ENCODE measurements at regions not wholly inside any gene's neighbourhood (a gene's known extent, or its start where the extent isn't known, plus 50 kb on each side); places are given as distances from the start of the nearest gene placed in this dataset.

DNA sequence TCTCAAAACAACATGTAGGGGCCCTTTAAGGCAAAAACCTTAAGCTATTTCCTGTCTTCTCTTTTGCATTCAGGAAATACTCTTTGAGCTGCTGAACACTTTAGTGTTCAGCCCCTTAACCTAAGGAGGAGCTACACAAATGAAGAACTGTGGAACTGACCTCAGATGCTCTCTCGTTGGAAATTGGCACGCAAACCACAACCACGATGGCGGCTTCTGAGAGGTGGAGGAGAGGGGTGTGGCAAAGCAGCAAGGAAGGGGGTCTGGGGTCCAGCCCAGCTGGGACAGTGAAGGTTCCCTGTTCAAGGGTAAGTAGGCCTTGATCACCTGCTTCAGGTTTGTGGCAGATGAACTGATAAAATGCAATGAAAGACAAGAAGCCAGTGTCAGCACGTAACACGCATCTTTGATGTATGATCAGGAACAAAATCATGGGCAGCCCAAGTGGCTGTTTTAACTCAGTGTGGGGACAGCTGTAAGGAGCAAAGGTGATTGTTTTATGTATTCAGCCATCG lies 291.6 kb upstream of the TNRC6C start:
- Mint-ChIP-seq H3K9me3 (peaks cover 0 to 9% (median 3%) of the 10 kb centered on the region in 7 donors), H3K36me3 (peaks cover 22% of the 10 kb centered on the region), H3K4me1 (peaks cover 25 to 65% (median 41%) of the 10 kb centered on the region in 4 donors), H3K27ac (peak overlapping the region; percentile 96 to 98 (median 97)), H3K4me3 (peak overlapping the region; percentile 85 to 96 (median 94)), H3K27me3 (no peaks in the 10 kb centered on the region)
- peak overlapping the region; percentile 83 for H3K27ac ChIP-seq (ENCODE audit: insufficient read depth, low read length, poor library complexity, severe bottlenecking)
- no peaks in the 10 kb centered on the region for H3K36me3 ChIP-seq (ENCODE audit: control insufficient read depth, insufficient read depth, low read length)
- no peaks in the 10 kb centered on the region for H3K9me3 ChIP-seq (ENCODE audit: control insufficient read depth in 2 of 2, low read length in 2 of 2)
- DNase-seq: peak; percentile 57 to 91 (median 82)
- H3K27me3 ChIP-seq (ENCODE audit: control insufficient read depth, insufficient read depth, low read length): no peaks in the 10 kb centered on the region
- H3K4me1 ChIP-seq (ENCODE audit: control insufficient read depth, insufficient read depth, low read length, poor library complexity, severe bottlenecking): peaks cover 23% of the 10 kb centered on the region
- peak; percentile 90 to 92 for ATAC-seq (ENCODE audit: low read depth in 2 of 2)
- H3K4me3 ChIP-seq (ENCODE audit: low read depth, low read length): peak overlapping the region; percentile 87

DNA sequence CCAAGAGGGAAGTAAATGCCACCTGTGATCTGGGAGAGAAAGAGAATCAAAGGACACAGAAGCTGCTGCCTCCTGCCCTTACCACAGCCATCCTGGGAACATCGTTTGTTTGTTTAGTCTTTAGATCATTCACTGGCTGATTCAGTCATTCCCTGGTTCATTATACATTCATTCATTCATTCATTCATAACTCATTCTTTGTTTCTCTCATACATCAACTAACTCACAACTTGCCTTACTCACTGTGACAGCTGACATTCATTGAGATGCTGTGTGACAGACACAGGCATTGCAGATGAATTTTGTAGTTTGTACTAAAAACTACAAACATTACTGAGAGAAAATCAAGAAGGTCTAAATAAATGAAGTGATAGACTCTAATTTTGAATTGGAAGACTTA lies 291.0 kb upstream of the TNRC6C start:
- ATAC-seq (ENCODE audit: low read depth in 2 of 2): no peak
- Mint-ChIP-seq H3K36me3 (peaks cover 27% of the 10 kb centered on the region), H3K4me3 (peak overlapping the region; percentile 85 to 96 (median 94)), H3K9me3 (peaks cover 0 to 9% (median 3%) of the 10 kb centered on the region in 7 donors), H3K27ac (peak overlapping the region; percentile 96 to 98 (median 97)), H3K4me1 (peaks cover 25 to 67% (median 43%) of the 10 kb centered on the region in 4 donors), H3K27me3 (no peaks in the 10 kb centered on the region)
- Histone ChIP-seq H3K36me3 (ENCODE audit: control insufficient read depth, insufficient read depth, low read length) (no peaks in the 10 kb centered on the region), H3K9me3 (ENCODE audit: control insufficient read depth in 2 of 2, low read length in 2 of 2) (no peaks in the 10 kb centered on the region), H3K27ac (ENCODE audit: insufficient read depth, low read length, poor library complexity, severe bottlenecking) (peak overlapping the region; percentile 83), H3K4me3 (ENCODE audit: low read depth, low read length) (peak overlapping the region; percentile 87), H3K4me1 (ENCODE audit: control insufficient read depth, insufficient read depth, low read length, poor library complexity, severe bottlenecking) (peaks cover 23% of the 10 kb centered on the region), H3K27me3 (ENCODE audit: control insufficient read depth, insufficient read depth, low read length) (no peaks in the 10 kb centered on the region)
- no peak for DNase-seq

DNA sequence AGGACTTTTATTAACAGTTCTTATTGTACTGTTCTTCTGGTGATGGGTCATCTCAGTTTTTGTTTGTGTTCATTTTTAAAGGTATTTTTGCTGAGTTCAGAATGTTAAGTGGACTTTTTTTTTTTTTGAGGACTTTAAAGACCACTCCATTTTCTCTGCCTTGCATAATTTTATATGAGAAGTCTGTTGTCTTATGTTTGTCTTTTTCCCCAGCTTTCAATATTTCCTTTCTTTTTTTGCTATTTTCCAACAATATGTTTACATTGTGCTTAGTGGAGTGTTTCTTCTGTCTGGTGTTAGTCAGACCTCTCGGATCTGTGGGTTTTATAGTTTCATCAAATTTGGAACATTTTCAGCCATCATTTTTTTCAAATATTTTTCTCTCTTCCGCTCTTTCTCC lies 290.0 kb upstream of the TNRC6C start:
- Mint-ChIP-seq H3K4me3 (peak overlapping the region; percentile 63 to 82 (median 74)), H3K36me3 (peaks cover 35% of the 10 kb centered on the region)
- ATAC-seq (ENCODE audit: low read depth in 2 of 2): no peak

DNA sequence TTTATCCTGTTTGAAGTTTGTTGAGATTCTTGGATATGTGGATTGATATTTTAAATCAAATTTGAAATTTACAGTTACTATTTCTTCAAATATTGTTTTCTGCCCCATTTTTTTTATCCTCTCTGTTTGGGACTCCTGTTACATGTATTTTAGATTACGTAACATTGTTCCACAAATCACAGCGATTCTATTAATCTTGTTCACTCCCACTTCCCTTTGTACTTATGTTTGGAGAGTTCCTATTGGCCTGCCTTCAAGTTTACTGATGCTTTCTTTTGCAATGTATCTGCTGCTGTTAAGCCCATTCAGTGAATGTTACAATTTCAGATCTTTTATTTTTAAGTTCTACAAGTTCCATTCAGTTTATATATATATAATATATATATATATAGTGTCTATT lies 288.3 kb upstream of the TNRC6C start:
- Mint-ChIP-seq H3K4me3 (peak overlapping the region in 3 of 4 donors; percentile 30 to 53 (median 51)), H3K9me3 (peaks cover 0 to 9% (median 3%) of the 10 kb centered on the region in 7 donors), H3K27me3 (no peaks in the 10 kb centered on the region), H3K36me3 (peaks cover 48% of the 10 kb centered on the region), H3K27ac (peak overlapping the region in 2 of 3 donors; percentile 33 to 84), H3K4me1 (peaks cover 31 to 66% (median 46%) of the 10 kb centered on the region in 4 donors)
- Histone ChIP-seq H3K36me3 (ENCODE audit: control insufficient read depth, insufficient read depth, low read length) (peaks cover 4% of the 10 kb centered on the region), H3K9me3 (ENCODE audit: control insufficient read depth in 2 of 2, low read length in 2 of 2) (no peaks in the 10 kb centered on the region), H3K4me1 (ENCODE audit: control insufficient read depth, insufficient read depth, low read length, poor library complexity, severe bottlenecking) (peaks cover 23% of the 10 kb centered on the region), H3K4me3 (ENCODE audit: low read depth, low read length) (no peak overlapping the region), H3K27ac (ENCODE audit: insufficient read depth, low read length, poor library complexity, severe bottlenecking) (no peak overlapping the region), H3K27me3 (ENCODE audit: control insufficient read depth, insufficient read depth, low read length) (no peaks in the 10 kb centered on the region)
- ATAC-seq (ENCODE audit: low read depth in 2 of 2): no peak
- DNase-seq: no peak

More for the DNA sequence above, 290.0 kb upstream of the TNRC6C start:
- peak overlapping the region; percentile 83 for H3K27ac ChIP-seq (ENCODE audit: insufficient read depth, low read length, poor library complexity, severe bottlenecking)
- no peaks in the 10 kb centered on the region for H3K27me3 ChIP-seq (ENCODE audit: control insufficient read depth, insufficient read depth, low read length)
- H3K4me1 ChIP-seq (ENCODE audit: control insufficient read depth, insufficient read depth, low read length, poor library complexity, severe bottlenecking): peaks cover 23% of the 10 kb centered on the region
- peak overlapping the region; percentile 2 for H3K4me3 ChIP-seq (ENCODE audit: low read depth, low read length)
- H3K9me3 ChIP-seq (ENCODE audit: control insufficient read depth in 2 of 2, low read length in 2 of 2): no peaks in the 10 kb centered on the region
- peak overlapping the region; percentile 72 to 82 (median 79) for H3K27ac Mint-ChIP-seq
- DNase-seq: no peak
- H3K9me3 Mint-ChIP-seq: peaks cover 0 to 9% (median 3%) of the 10 kb centered on the region in 7 donors
- H3K4me1 Mint-ChIP-seq: peaks cover 26 to 70% (median 48%) of the 10 kb centered on the region in 4 donors
- H3K27me3 Mint-ChIP-seq: no peaks in the 10 kb centered on the region
- H3K36me3 ChIP-seq (ENCODE audit: control insufficient read depth, insufficient read depth, low read length): peaks cover 4% of the 10 kb centered on the region

DNA sequence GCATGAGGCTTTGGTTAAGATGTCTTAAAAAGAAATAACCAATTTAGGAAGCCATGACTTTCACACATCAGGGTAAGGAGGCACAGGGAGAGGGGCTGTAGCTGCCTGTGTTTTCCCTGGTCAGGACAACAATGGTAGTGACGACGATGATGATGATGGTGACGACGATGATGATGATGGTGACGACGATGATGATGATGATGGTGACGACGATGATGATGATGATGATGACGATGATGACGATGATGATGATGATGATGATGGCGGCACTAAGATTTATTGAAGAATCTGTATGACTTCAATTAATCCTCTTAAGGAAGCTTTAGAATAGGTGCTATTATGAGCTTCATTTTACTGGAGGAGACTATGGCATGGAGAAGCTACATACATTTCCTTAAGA lies 284.1 kb upstream of the TNRC6C start:
- no peaks in the 10 kb centered on the region for H3K9me3 ChIP-seq (ENCODE audit: control insufficient read depth in 2 of 2, low read length in 2 of 2)
- H3K27me3 ChIP-seq (ENCODE audit: control insufficient read depth, insufficient read depth, low read length): no peaks in the 10 kb centered on the region
- H3K9me3 Mint-ChIP-seq: peaks cover 0 to 3% (median 0%) of the 10 kb centered on the region in 7 donors
- H3K4me3 ChIP-seq (ENCODE audit: low read depth, low read length): no peak overlapping the region
- H3K36me3 ChIP-seq (ENCODE audit: control insufficient read depth, insufficient read depth, low read length): peaks cover 4% of the 10 kb centered on the region
- peaks cover 2 to 30% (median 22%) of the 10 kb centered on the region in 4 donors for H3K4me1 Mint-ChIP-seq
- no peaks in the 10 kb centered on the region for H3K27me3 Mint-ChIP-seq
- no peaks in the 10 kb centered on the region for H3K4me1 ChIP-seq (ENCODE audit: control insufficient read depth, insufficient read depth, low read length, poor library complexity, severe bottlenecking)
- no peak overlapping the region for H3K27ac Mint-ChIP-seq
- ATAC-seq (ENCODE audit: low read depth in 2 of 2): no peak
- H3K27ac ChIP-seq (ENCODE audit: insufficient read depth, low read length, poor library complexity, severe bottlenecking): no peak overlapping the region
- DNase-seq: no peak
- H3K4me3 Mint-ChIP-seq: no peak overlapping the region
- H3K36me3 Mint-ChIP-seq: peaks cover 43% of the 10 kb centered on the region

DNA sequence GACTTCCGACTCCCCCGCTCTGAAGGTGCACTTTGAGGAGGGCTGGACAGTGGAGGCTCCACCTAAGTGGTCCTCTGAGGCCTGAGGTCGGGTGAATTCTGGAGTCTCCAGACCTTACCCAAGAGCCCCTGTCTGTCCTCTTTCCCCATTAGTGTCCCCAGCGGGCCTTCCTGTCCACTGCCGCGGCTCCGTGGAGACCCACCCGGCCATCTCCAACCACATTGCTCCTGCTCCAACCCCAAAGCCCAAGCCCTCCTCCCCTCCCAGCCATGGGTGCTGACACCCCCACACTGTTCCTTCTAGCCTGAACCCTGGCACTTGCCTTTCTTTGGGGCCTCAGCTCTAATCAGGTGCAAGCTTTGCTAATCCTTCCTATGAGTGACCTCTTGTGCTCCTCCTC lies 283.1 kb upstream of the TNRC6C start:
- Mint-ChIP-seq H3K27me3 (no peaks in the 10 kb centered on the region), H3K36me3 (peaks cover 46% of the 10 kb centered on the region)

DNA sequence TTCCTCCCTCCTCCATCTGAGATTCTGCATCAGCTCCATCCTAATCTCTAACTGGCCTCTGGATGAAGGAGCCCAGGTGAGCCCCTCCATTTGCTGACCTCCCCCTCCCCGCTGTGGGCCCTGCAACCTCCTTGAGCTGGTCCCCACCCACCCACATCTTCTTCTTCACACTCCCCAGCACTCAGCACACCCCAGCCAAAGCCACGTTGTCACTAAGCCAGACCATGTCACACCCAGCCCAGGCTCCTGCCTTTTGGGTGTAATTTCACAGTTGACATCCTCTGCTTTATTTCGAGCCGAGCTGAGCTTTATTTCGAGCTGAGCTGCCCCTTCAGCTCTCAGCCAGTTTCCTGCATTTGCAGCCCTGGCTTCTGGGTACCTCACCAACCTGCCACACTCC lies 282.7 kb upstream of the TNRC6C start:
- Mint-ChIP-seq H3K36me3 (peaks cover 44% of the 10 kb centered on the region), H3K27me3 (no peaks in the 10 kb centered on the region), H3K4me3 (no peak overlapping the region), H3K9me3 (no peaks in the 10 kb centered on the region), H3K27ac (peak overlapping the region in 1 of 3 donors; percentile 45), H3K4me1 (peaks cover 2 to 22% (median 12%) of the 10 kb centered on the region in 4 donors)
- Histone ChIP-seq H3K36me3 (ENCODE audit: control insufficient read depth, insufficient read depth, low read length) (peaks cover 4% of the 10 kb centered on the region), H3K27me3 (ENCODE audit: control insufficient read depth, insufficient read depth, low read length) (no peaks in the 10 kb centered on the region), H3K4me1 (ENCODE audit: control insufficient read depth, insufficient read depth, low read length, poor library complexity, severe bottlenecking) (no peaks in the 10 kb centered on the region), H3K9me3 (ENCODE audit: control insufficient read depth in 2 of 2, low read length in 2 of 2) (no peaks in the 10 kb centered on the region), H3K27ac (ENCODE audit: insufficient read depth, low read length, poor library complexity, severe bottlenecking) (no peak overlapping the region), H3K4me3 (ENCODE audit: low read depth, low read length) (no peak overlapping the region)
- DNase-seq (no peak), ATAC-seq (ENCODE audit: low read depth in 2 of 2) (no peak)

More for the DNA sequence above, 283.1 kb upstream of the TNRC6C start:
- no peak overlapping the region for H3K27ac ChIP-seq (ENCODE audit: insufficient read depth, low read length, poor library complexity, severe bottlenecking)
- H3K36me3 ChIP-seq (ENCODE audit: control insufficient read depth, insufficient read depth, low read length): peaks cover 4% of the 10 kb centered on the region
- ATAC-seq (ENCODE audit: low read depth in 2 of 2): no peak
- H3K4me1 ChIP-seq (ENCODE audit: control insufficient read depth, insufficient read depth, low read length, poor library complexity, severe bottlenecking): no peaks in the 10 kb centered on the region
- DNase-seq: no peak
- H3K27me3 ChIP-seq (ENCODE audit: control insufficient read depth, insufficient read depth, low read length): no peaks in the 10 kb centered on the region
- Mint-ChIP-seq H3K9me3 (no peaks in the 10 kb centered on the region), H3K4me3 (no peak overlapping the region), H3K4me1 (peaks cover 2 to 24% (median 15%) of the 10 kb centered on the region in 4 donors), H3K27ac (no peak overlapping the region)
- no peak overlapping the region for H3K4me3 ChIP-seq (ENCODE audit: low read depth, low read length)
- no peaks in the 10 kb centered on the region for H3K9me3 ChIP-seq (ENCODE audit: control insufficient read depth in 2 of 2, low read length in 2 of 2)

DNA sequence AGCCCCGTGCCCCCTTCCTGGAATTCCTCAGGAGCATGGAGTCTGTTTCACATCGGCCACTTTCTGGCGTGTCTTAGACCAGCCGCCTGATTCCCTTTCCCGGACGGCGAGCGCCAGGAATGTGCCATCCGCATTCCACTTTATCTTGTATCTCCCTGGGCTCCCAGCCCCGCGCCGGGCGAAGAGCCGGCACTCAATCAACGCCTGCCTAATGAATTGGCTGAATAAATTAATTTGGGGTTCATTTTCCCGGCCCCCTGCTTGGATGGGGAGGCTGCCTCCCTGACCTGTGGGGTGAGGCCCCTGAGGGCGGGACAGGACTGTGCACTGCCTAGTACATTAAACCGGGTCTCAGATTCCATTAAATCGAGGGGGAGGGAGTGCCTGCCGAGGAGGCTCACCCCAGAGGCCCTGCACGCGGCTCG lies 282.3 kb upstream of the TNRC6C start:
- H3K4me1 ChIP-seq (ENCODE audit: control insufficient read depth, insufficient read depth, low read length, poor library complexity, severe bottlenecking): no peaks in the 10 kb centered on the region
- peaks cover 2 to 20% (median 9%) of the 10 kb centered on the region in 4 donors for H3K4me1 Mint-ChIP-seq
- peaks cover 42% of the 10 kb centered on the region for H3K36me3 Mint-ChIP-seq
- H3K27me3 Mint-ChIP-seq: no peaks in the 10 kb centered on the region
- H3K27me3 ChIP-seq (ENCODE audit: control insufficient read depth, insufficient read depth, low read length): no peaks in the 10 kb centered on the region
- peak overlapping the region in 1 of 3 donors; percentile 45 for H3K27ac Mint-ChIP-seq
- no peak overlapping the region for H3K4me3 ChIP-seq (ENCODE audit: low read depth, low read length)
- H3K27ac ChIP-seq (ENCODE audit: insufficient read depth, low read length, poor library complexity, severe bottlenecking): no peak overlapping the region
- no peak overlapping the region for H3K4me3 Mint-ChIP-seq
- no peaks in the 10 kb centered on the region for H3K9me3 ChIP-seq (ENCODE audit: control insufficient read depth in 2 of 2, low read length in 2 of 2)
- no peaks in the 10 kb centered on the region for H3K9me3 Mint-ChIP-seq
- peaks cover 4% of the 10 kb centered on the region for H3K36me3 ChIP-seq (ENCODE audit: control insufficient read depth, insufficient read depth, low read length)
- no peak for DNase-seq
- no peak for ATAC-seq (ENCODE audit: low read depth in 2 of 2)
